ENCODE measurements at regions not wholly inside any gene's neighbourhood (a gene's known extent, or its start where the extent isn't known, plus 50 kb on each side); places are given as distances from the start of the nearest gene placed in this dataset.

DNA sequence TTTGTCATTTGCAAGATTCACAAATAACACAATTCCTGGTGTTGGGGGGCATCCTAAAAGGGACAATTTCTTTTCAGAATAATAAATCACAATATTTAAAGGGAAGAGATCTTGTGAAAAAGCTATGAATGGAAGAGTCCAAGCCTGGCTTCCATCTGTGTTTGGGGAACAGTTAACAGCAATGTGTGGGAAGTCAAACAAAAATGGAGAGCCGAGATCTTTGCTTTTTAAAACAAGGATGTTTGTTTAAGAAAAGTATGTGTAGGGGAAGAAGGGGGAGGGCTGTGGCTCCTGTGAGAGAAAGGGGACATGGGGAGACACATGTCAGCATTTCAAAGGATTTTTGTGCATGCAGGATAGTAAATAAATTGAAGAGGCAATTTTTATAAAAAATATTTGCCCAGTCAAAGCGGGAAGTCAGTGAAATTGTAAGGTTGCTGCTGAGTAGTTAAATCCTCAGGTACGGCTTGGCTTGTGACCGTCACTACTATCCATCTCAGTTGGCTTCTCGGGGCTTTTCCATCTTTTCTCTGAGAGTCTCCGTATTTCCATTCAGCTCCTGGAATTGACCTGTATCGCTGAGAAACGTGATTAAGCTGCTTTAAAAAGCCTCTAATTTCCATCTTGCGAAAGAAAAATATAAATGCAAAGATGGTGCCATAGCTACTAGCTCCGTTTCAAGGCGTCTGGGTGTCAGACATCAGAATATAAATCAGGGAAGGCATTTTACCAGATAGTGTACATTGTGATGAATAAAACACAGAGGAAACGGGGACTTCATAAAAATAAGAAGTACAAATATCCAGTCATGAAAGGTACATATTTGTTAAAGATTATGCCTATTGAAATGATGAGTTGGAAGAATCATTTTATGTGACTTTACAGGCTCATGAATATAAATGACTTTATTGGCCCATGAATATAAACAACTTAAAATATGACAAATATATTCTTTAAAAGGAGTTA, 52.9 kb upstream of the VCAN start:
- no peak for TF ChIP-seq POLR2A (IDR thresholded peaks at IDR 0.05)
- TF ChIP-seq, protein P1, sequence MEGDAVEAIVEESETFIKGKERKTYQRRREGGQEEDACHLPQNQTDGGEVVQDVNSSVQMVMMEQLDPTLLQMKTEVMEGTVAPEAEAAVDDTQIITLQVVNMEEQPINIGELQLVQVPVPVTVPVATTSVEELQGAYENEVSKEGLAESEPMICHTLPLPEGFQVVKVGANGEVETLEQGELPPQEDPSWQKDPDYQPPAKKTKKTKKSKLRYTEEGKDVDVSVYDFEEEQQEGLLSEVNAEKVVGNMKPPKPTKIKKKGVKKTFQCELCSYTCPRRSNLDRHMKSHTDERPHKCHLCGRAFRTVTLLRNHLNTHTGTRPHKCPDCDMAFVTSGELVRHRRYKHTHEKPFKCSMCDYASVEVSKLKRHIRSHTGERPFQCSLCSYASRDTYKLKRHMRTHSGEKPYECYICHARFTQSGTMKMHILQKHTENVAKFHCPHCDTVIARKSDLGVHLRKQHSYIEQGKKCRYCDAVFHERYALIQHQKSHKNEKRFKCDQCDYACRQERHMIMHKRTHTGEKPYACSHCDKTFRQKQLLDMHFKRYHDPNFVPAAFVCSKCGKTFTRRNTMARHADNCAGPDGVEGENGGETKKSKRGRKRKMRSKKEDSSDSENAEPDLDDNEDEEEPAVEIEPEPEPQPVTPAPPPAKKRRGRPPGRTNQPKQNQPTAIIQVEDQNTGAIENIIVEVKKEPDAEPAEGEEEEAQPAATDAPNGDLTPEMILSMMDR (IDR thresholded peaks at IDR 0.05), result no peak

All from tibial nerve (tissue), 3 donors.